ENCODE measurements at regions not wholly inside any gene's neighbourhood (a gene's known extent, or its start where the extent isn't known, plus 50 kb on each side); places are given as distances from the start of the nearest gene placed in this dataset.
"Not testable (repeated sequence)": the region's sequence is repeated elsewhere in the genome, so short reads cannot be mapped to it uniquely, and the experiment has no call there.

GRCh38 chr3:64363842-64364241, 138.6 kb upstream of the PRICKLE2 start:
- H3K27me3 Mint-ChIP-seq, result peaks cover 9% of the 10 kb centered on the region
- DNase-seq (ENCODE audit: low spot score in 2 of 2), result no peak
- no peak overlapping the region for H3K27ac Mint-ChIP-seq
- no peak for ATAC-seq (ENCODE audit: low read depth)
- no peaks in the 10 kb centered on the region for H3K9me3 Mint-ChIP-seq
- H3K36me3 Mint-ChIP-seq, result no peaks in the 10 kb centered on the region
- H3K4me1 Mint-ChIP-seq, result no peaks in the 10 kb centered on the region
- no peak overlapping the region for H3K4me3 Mint-ChIP-seq

GRCh38 chr3:64361962-64362735, 136.9 kb upstream of the PRICKLE2 start:
- H3K36me3 Mint-ChIP-seq, result no peaks in the 10 kb centered on the region
- peaks cover 8% of the 10 kb centered on the region for H3K27me3 Mint-ChIP-seq
- no peaks in the 10 kb centered on the region for H3K9me3 Mint-ChIP-seq
- H3K4me3 Mint-ChIP-seq, result no peak overlapping the region
- no peak for ATAC-seq (ENCODE audit: low read depth)
- no peak overlapping the region for H3K27ac Mint-ChIP-seq
- DNase-seq (ENCODE audit: low spot score in 2 of 2), result no peak
- H3K4me1 Mint-ChIP-seq, result peaks cover 4% of the 10 kb centered on the region

GRCh38 chr3:64361036-64361435, 135.8 kb upstream of the PRICKLE2 start:
- H3K4me1 Mint-ChIP-seq, H3K9me3 Mint-ChIP-seq, H3K27ac Mint-ChIP-seq: not testable (repeated sequence)

GRCh38 chr3:64360280-64360679, 135.0 kb upstream of the PRICKLE2 start:
- Mint-ChIP-seq H3K4me3 (no peak overlapping the region), H3K4me1 (peaks cover 6% of the 10 kb centered on the region), H3K9me3 (no peaks in the 10 kb centered on the region), H3K27ac (no peak overlapping the region), H3K36me3 (no peaks in the 10 kb centered on the region), H3K27me3 (peaks cover 6% of the 10 kb centered on the region)
- ATAC-seq (ENCODE audit: low read depth), result no peak
- DNase-seq (ENCODE audit: low spot score in 2 of 2), result no peak

More at GRCh38 chr3:64361036-64361435, 135.8 kb upstream of the PRICKLE2 start:
- not testable (repeated sequence) for H3K27me3 Mint-ChIP-seq; H3K36me3 Mint-ChIP-seq; ATAC-seq (ENCODE audit: low read depth); DNase-seq (ENCODE audit: low spot score in 2 of 2); H3K4me3 Mint-ChIP-seq

GRCh38 chr3:64359735-64360134, 134.5 kb upstream of the PRICKLE2 start:
- ATAC-seq (ENCODE audit: low read depth) (no peak), DNase-seq (ENCODE audit: low spot score in 2 of 2) (no peak)
- H3K27me3 Mint-ChIP-seq, result peaks cover 6% of the 10 kb centered on the region
- no peaks in the 10 kb centered on the region for H3K36me3 Mint-ChIP-seq
- no peak overlapping the region for H3K27ac Mint-ChIP-seq
- H3K4me1 Mint-ChIP-seq, result peaks cover 9% of the 10 kb centered on the region
- H3K4me3 Mint-ChIP-seq, result no peak overlapping the region
- no peaks in the 10 kb centered on the region for H3K9me3 Mint-ChIP-seq

GRCh38 chr3:64358853-64359252, 133.6 kb upstream of the PRICKLE2 start:
- Mint-ChIP-seq H3K9me3 (no peaks in the 10 kb centered on the region), H3K27ac (no peak overlapping the region), H3K36me3 (no peaks in the 10 kb centered on the region), H3K4me1 (peaks cover 9% of the 10 kb centered on the region), H3K4me3 (no peak overlapping the region), H3K27me3 (peaks cover 4% of the 10 kb centered on the region)
- ATAC-seq (ENCODE audit: low read depth) (no peak), DNase-seq (ENCODE audit: low spot score in 2 of 2) (no peak)

- Mint-ChIP-seq H3K9me3 (no peaks in the 10 kb centered on the region), H3K4me3 (no peak overlapping the region), H3K27me3 (peaks cover 4% of the 10 kb centered on the region), H3K27ac (no peak overlapping the region), H3K4me1 (peaks cover 9% of the 10 kb centered on the region), H3K36me3 (no peaks in the 10 kb centered on the region)
- DNase-seq (ENCODE audit: low spot score in 2 of 2), result no peak
- ATAC-seq (ENCODE audit: low read depth), result no peak
Observed at GRCh38 chr3:64358176-64358575, 132.9 kb upstream of the PRICKLE2 start.

- H3K9me3 Mint-ChIP-seq, result no peaks in the 10 kb centered on the region
- H3K27ac Mint-ChIP-seq, result no peak overlapping the region
- H3K4me3 Mint-ChIP-seq, result no peak overlapping the region
- ATAC-seq (ENCODE audit: low read depth), result no peak
- DNase-seq (ENCODE audit: low spot score in 2 of 2), result no peak
- H3K27me3 Mint-ChIP-seq, result peaks cover 3% of the 10 kb centered on the region
- H3K4me1 Mint-ChIP-seq, result peaks cover 9% of the 10 kb centered on the region
- H3K36me3 Mint-ChIP-seq, result no peaks in the 10 kb centered on the region
Observed at GRCh38 chr3:64357481-64357880, 132.2 kb upstream of the PRICKLE2 start.

GRCh38 chr3:64355401-64355807, 130.1 kb upstream of the PRICKLE2 start:
- ATAC-seq (ENCODE audit: low read depth) (peak; percentile 59), DNase-seq (ENCODE audit: low spot score in 2 of 2) (no peak)
- Mint-ChIP-seq H3K27ac (no peak overlapping the region), H3K27me3 (no peaks in the 10 kb centered on the region), H3K9me3 (no peaks in the 10 kb centered on the region), H3K4me3 (no peak overlapping the region), H3K36me3 (no peaks in the 10 kb centered on the region), H3K4me1 (peaks cover 9% of the 10 kb centered on the region)

- Mint-ChIP-seq H3K4me1 (peaks cover 9% of the 10 kb centered on the region), H3K9me3 (no peaks in the 10 kb centered on the region), H3K36me3 (no peaks in the 10 kb centered on the region), H3K27ac (no peak overlapping the region), H3K4me3 (no peak overlapping the region), H3K27me3 (no peaks in the 10 kb centered on the region)
- DNase-seq (ENCODE audit: low spot score in 2 of 2), result no peak
- no peak for ATAC-seq (ENCODE audit: low read depth)
Observed at GRCh38 chr3:64354956-64355355, 129.7 kb upstream of the PRICKLE2 start.

GRCh38 chr3:64354221-64354620, 129.0 kb upstream of the PRICKLE2 start:
- no peak overlapping the region for H3K4me3 Mint-ChIP-seq
- DNase-seq (ENCODE audit: low spot score in 2 of 2), result no peak
- H3K27ac Mint-ChIP-seq, result no peak overlapping the region
- ATAC-seq (ENCODE audit: low read depth), result no peak
- no peaks in the 10 kb centered on the region for H3K9me3 Mint-ChIP-seq
- H3K36me3 Mint-ChIP-seq, result no peaks in the 10 kb centered on the region
- no peaks in the 10 kb centered on the region for H3K27me3 Mint-ChIP-seq
- peaks cover 9% of the 10 kb centered on the region for H3K4me1 Mint-ChIP-seq

- peaks cover under 1% of the 10 kb centered on the region for H3K27me3 Mint-ChIP-seq
- peaks cover 9% of the 10 kb centered on the region for H3K4me1 Mint-ChIP-seq
- no peak overlapping the region for H3K4me3 Mint-ChIP-seq
- ATAC-seq (ENCODE audit: low read depth), result no peak
- H3K9me3 Mint-ChIP-seq, result no peaks in the 10 kb centered on the region
- DNase-seq (ENCODE audit: low spot score in 2 of 2), result no peak
- H3K36me3 Mint-ChIP-seq, result no peaks in the 10 kb centered on the region
- no peak overlapping the region for H3K27ac Mint-ChIP-seq
Observed at GRCh38 chr3:64353226-64353625, 128.0 kb upstream of the PRICKLE2 start.

GRCh38 chr3:64352639-64352992, 127.3 kb upstream of the PRICKLE2 start:
- peaks cover 3% of the 10 kb centered on the region for H3K27me3 Mint-ChIP-seq
- no peaks in the 10 kb centered on the region for H3K9me3 Mint-ChIP-seq
- peaks cover 7% of the 10 kb centered on the region for H3K4me1 Mint-ChIP-seq
- H3K27ac Mint-ChIP-seq, result no peak overlapping the region
- no peak for DNase-seq (ENCODE audit: low spot score in 2 of 2)
- no peak for ATAC-seq (ENCODE audit: low read depth)
- H3K36me3 Mint-ChIP-seq, result no peaks in the 10 kb centered on the region
- H3K4me3 Mint-ChIP-seq, result no peak overlapping the region

GRCh38 chr3:64351713-64352638, 126.7 kb upstream of the PRICKLE2 start:
- Mint-ChIP-seq H3K36me3 (no peaks in the 10 kb centered on the region), H3K27ac (no peak overlapping the region), H3K4me1 (peaks cover 5% of the 10 kb centered on the region), H3K27me3 (peaks cover 3% of the 10 kb centered on the region), H3K9me3 (no peaks in the 10 kb centered on the region), H3K4me3 (no peak overlapping the region)
- ATAC-seq (ENCODE audit: low read depth) (no peak), DNase-seq (ENCODE audit: low spot score in 2 of 2) (no peak)
